ENCODE measurements at regions not wholly inside any gene's neighbourhood (a gene's known extent, or its start where the extent isn't known, plus 50 kb on each side); places are given as distances from the start of the nearest gene placed in this dataset.

DNA sequence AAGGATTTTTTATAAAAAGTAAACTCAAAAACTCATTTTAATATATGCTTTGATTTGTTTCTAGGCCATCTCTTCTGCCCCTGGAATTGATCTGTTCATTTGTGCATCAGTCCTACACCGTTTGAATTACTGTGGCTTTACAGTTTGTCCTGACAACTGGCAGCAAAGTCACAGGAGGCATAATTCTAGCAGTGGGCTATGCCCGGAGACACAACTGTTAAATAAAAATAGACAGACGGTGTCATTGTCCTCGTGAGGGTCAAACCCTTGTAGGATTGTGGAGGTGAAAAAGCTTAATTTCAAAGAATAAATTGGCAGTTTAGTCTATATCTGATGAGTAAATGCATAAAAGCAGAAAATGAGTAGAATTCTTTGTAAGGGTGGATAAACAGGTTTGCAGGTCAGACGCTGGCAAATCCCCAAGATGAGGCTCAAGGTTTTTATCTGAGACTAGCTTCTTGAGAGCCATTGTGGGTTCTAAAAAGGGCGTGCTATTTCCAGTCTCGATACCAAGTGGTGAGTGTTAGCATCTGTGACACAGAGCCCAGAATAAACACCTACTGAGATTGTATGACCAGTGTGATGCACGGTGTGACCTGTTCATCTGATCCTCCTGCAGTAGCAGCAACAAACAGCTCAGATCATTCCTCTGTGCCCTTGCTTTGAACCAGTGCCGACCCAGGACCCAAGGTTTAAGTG lies 51.5 kb upstream of the SLCO3A1 start:
- TF ChIP-seq, protein P1, sequence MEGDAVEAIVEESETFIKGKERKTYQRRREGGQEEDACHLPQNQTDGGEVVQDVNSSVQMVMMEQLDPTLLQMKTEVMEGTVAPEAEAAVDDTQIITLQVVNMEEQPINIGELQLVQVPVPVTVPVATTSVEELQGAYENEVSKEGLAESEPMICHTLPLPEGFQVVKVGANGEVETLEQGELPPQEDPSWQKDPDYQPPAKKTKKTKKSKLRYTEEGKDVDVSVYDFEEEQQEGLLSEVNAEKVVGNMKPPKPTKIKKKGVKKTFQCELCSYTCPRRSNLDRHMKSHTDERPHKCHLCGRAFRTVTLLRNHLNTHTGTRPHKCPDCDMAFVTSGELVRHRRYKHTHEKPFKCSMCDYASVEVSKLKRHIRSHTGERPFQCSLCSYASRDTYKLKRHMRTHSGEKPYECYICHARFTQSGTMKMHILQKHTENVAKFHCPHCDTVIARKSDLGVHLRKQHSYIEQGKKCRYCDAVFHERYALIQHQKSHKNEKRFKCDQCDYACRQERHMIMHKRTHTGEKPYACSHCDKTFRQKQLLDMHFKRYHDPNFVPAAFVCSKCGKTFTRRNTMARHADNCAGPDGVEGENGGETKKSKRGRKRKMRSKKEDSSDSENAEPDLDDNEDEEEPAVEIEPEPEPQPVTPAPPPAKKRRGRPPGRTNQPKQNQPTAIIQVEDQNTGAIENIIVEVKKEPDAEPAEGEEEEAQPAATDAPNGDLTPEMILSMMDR (IDR thresholded peaks at IDR 0.05), result no peak
- TF ChIP-seq POLR2A (IDR thresholded peaks at IDR 0.05), result no peak

All from body of pancreas (tissue), 4 donors.